H1 (cell line): ENCODE measurements at regions not wholly inside any gene's neighbourhood (a gene's known extent, or its start where the extent isn't known, plus 50 kb on each side); places are given as distances from the start of the nearest gene placed in this dataset.

Source experiments
- CTCF ChIA-PET: fragments of 300-600 bp; sonication (Branson Sonifier 250); formaldehyde crosslinking; loops from one replicate; lab custom pipeline; 2021; ENCODE audit not compliant: partially characterized antibody; lab: Charles Lee
- POLR2A ChIA-PET: fragments of 300-600 bp; sonication (Branson Sonifier 250); formaldehyde crosslinking; loops from one replicate; lab custom pipeline; 2021; ENCODE audit warnings: inconsistent platforms; ENCODE audit not compliant: partially characterized antibody; lab: Charles Lee
- DNase-seq, 2 experiments: peaks; one replicate each; pipeline versions ENCODE4 v3.0.0 to v3.0.0-alpha.2; 2010 to 2022; ENCODE audit warnings: low spot score in 2 of 2, low read depth in 1 of 2, mixed read lengths in 1 of 2
- FAIRE-seq: peaks from 2 replicates; lab custom pipeline; 2011; peaks lifted over from hg19 to GRCh38; lab: Jason Lieb, UNC
- H2AFZ ChIP-seq: 2 replicates; pipeline ENCODE4 v1.8.1; 2012; ENCODE audit warnings: low read length, inconsistent platforms
- H2AK5ac ChIP-seq: 2 replicates; pipeline ENCODE4 v1.6.1; 2013; ENCODE audit warnings: low read depth, low read length
- H2BK120ac ChIP-seq: replicated peaks from 2 replicates; pipeline ENCODE3; 2013; ENCODE audit warnings: low read depth, low read length, inconsistent platforms
- H2BK12ac ChIP-seq: 2 replicates; pipeline ENCODE4 v1.6.1; 2013; ENCODE audit warnings: low read depth, low read length
- H2BK15ac ChIP-seq: 2 replicates; pipeline ENCODE4 v1.6.1; 2013; ENCODE audit warnings: low read length
- H2BK20ac ChIP-seq: 2 replicates; pipeline ENCODE4 v1.6.1; 2013; ENCODE audit warnings: low read length
- H2BK5ac ChIP-seq: 2 replicates; pipeline ENCODE4 v1.6.1; 2013; ENCODE audit warnings: low read depth, low read length
- H3K14ac ChIP-seq: 2 replicates; pipeline ENCODE4 v1.6.1; 2013; ENCODE audit warnings: inconsistent platforms; ENCODE audit not compliant: insufficient read length
- H3K18ac ChIP-seq: 2 replicates; pipeline ENCODE4 v1.6.1; 2013; ENCODE audit warnings: low read length; ENCODE audit errors: extremely low read depth
- H3K23ac ChIP-seq: 2 replicates; pipeline ENCODE4 v1.6.1; 2013; ENCODE audit warnings: inconsistent platforms; ENCODE audit not compliant: insufficient read length
- H3K23me2 ChIP-seq: 2 replicates; pipeline ENCODE4 v1.6.1; 2013; ENCODE audit warnings: low read depth, low read length
- H3K27ac ChIP-seq: 2 replicates; pipeline ENCODE4 v1.6.1; 2011; ENCODE audit warnings: low read depth, low read length, inconsistent platforms
- H3K27me3 ChIP-seq, 4 experiments: replicated peaks in 1 of 4; 1 replicate in 1 of 4; 2 replicates in 3 of 4; pipeline versions ENCODE4 v1.6.1 to v1.8.1; 2011 to 2013; ENCODE audit warnings: low read length in 3 of 4, mild to moderate bottlenecking in 3 of 4, inconsistent platforms in 2 of 4, mixed read lengths in 2 of 4, moderate library complexity in 1 of 4; ENCODE audit not compliant: control insufficient read depth in 3 of 4, insufficient read depth in 3 of 4; ENCODE audit errors: extremely low read depth in 1 of 4
- H3K36me3 ChIP-seq, 4 experiments: 2 replicates each; pipeline versions ENCODE4 v1.6.1 to v1.8.1; 2011 to 2013; ENCODE audit warnings: mild to moderate bottlenecking in 4 of 4, low read length in 3 of 4, moderate library complexity in 2 of 4, control low read depth in 1 of 4, inconsistent platforms in 1 of 4; ENCODE audit not compliant: insufficient read depth in 4 of 4, control insufficient read depth in 2 of 4
- H3K4ac ChIP-seq: replicated peaks from 2 replicates; pipeline ENCODE3; 2013; ENCODE audit warnings: low read length, low read depth, mixed read lengths, inconsistent platforms; ENCODE audit not compliant: insufficient read length
- H3K4me1 ChIP-seq, 4 experiments: replicated peaks in 1 of 4; 1 replicate in 1 of 4; 2 replicates in 3 of 4; pipeline versions ENCODE4 v1.6.1 to v1.8.1; 2011 to 2013; ENCODE audit warnings: low read length in 3 of 4, inconsistent platforms in 2 of 4, mixed read lengths in 1 of 4; ENCODE audit not compliant: insufficient read depth in 4 of 4, control insufficient read depth in 3 of 4
- H3K4me2 ChIP-seq, 2 experiments: 2 replicates each; pipeline versions ENCODE4 v1.6.1 to v1.8.1; 2011 to 2013; ENCODE audit warnings: low read depth in 2 of 2, low read length in 2 of 2, control low read depth in 1 of 2, inconsistent platforms in 1 of 2, mild to moderate bottlenecking in 1 of 2; ENCODE audit not compliant: insufficient read depth in 1 of 2
- H3K4me3 ChIP-seq, 4 experiments: fragments of 200-600, 300-600 bp in 1 of 4; sonication (generic), shearing (Covaris generic), sonication (Bioruptor Twin) in 1 of 4; 2 replicates each; pipeline versions ENCODE4 v1.5.1 to v1.8.1; 2011 to 2016; ENCODE audit warnings: low read length in 4 of 4, low read depth in 3 of 4, control low read depth in 2 of 4, inconsistent platforms in 2 of 4, mild to moderate bottlenecking in 2 of 4, mixed read lengths in 1 of 4, moderate library complexity in 1 of 4; ENCODE audit not compliant: insufficient read depth in 2 of 4; ENCODE audit errors: extremely low read depth in 1 of 4
- H3K56ac ChIP-seq: replicated peaks from 2 replicates; pipeline ENCODE3; 2013; ENCODE audit warnings: low read depth, mild to moderate bottlenecking, mixed read lengths, low read length, inconsistent platforms; ENCODE audit not compliant: insufficient read length
- H3K79me1 ChIP-seq: 2 replicates; pipeline ENCODE4 v1.6.1; 2013; ENCODE audit warnings: low read depth, low read length, control low read depth
- H3K79me2 ChIP-seq, 2 experiments: 2 replicates each; pipeline versions ENCODE4 v1.6.1 to v1.8.1; 2012 to 2013; ENCODE audit warnings: low read length in 2 of 2, mild to moderate bottlenecking in 2 of 2, inconsistent platforms in 1 of 2; ENCODE audit not compliant: insufficient read depth in 2 of 2, control insufficient read depth in 1 of 2
- H3K9ac ChIP-seq, 4 experiments: replicated peaks in 1 of 4; 1 replicate in 1 of 4; 2 replicates in 3 of 4; pipeline versions ENCODE4 v1.6.1 to v1.8.1; 2011 to 2013; ENCODE audit warnings: low read depth in 3 of 4, low read length in 3 of 4, control low read depth in 2 of 4, mild to moderate bottlenecking in 2 of 4, moderate library complexity in 2 of 4, inconsistent platforms in 1 of 4; ENCODE audit errors: extremely low read depth in 1 of 4
- H3K9me3 ChIP-seq, 2 experiments: 2 replicates each; pipeline versions ENCODE4 v1.6.1 to v1.8.1; 2012 to 2013; ENCODE audit warnings: mild to moderate bottlenecking in 2 of 2, moderate library complexity in 2 of 2, control low read depth in 1 of 2, inconsistent platforms in 1 of 2, low read depth in 1 of 2, low read length in 1 of 2, mixed read lengths in 1 of 2; ENCODE audit not compliant: insufficient read depth in 2 of 2
- H4K20me1 ChIP-seq, 2 experiments: replicated peaks in 1 of 2; 2 replicates each; pipeline versions ENCODE3 to v1.8.1; 2011 to 2013; ENCODE audit warnings: inconsistent platforms in 2 of 2, low read length in 2 of 2, mild to moderate bottlenecking in 1 of 2; ENCODE audit not compliant: insufficient read depth in 2 of 2, control insufficient read depth in 1 of 2
- H4K5ac ChIP-seq: 2 replicates; pipeline ENCODE4 v1.6.1; 2013; ENCODE audit warnings: low read length, low read depth, mixed read lengths, inconsistent platforms; ENCODE audit not compliant: insufficient read length
- H4K8ac ChIP-seq: 2 replicates; pipeline ENCODE4 v1.8.0; 2013; ENCODE audit warnings: mild to moderate bottlenecking, moderate library complexity, low read length, inconsistent platforms; ENCODE audit not compliant: insufficient read depth; ENCODE audit errors: extremely low read depth
- H4K91ac ChIP-seq: replicated peaks from 2 replicates; pipeline ENCODE3; 2013; ENCODE audit warnings: low read length, mixed read lengths, inconsistent platforms; ENCODE audit not compliant: insufficient read length
- CHD1 ChIP-seq: IDR thresholded peaks from 2 replicates; pipeline ENCODE4 v1.6.1; 2012; ENCODE audit warnings: low read depth, low read length, improper control_type of control experiment
- NANOG ChIP-seq: IDR thresholded peaks from 2 replicates; pipeline ENCODE4 v1.6.1; 2011; ENCODE audit warnings: low read length, low read depth, mild to moderate bottlenecking, inconsistent platforms; ENCODE audit not compliant: insufficient read depth, poor library complexity, severe bottlenecking
- NRF1 ChIP-seq: IDR thresholded peaks from 2 replicates; pipeline ENCODE4 v1.6.1; 2011; ENCODE audit warnings: mild to moderate bottlenecking, low read depth, low read length, improper control_type of control experiment
- POLR2A ChIP-seq, 2 experiments: IDR thresholded peaks; 1 replicate in 1 of 2; 2 replicates in 1 of 2; pipeline ENCODE4 v1.6.1; 2011; ENCODE audit warnings: low read depth in 2 of 2, low read length in 2 of 2, mild to moderate bottlenecking in 2 of 2; ENCODE audit errors: control extremely low read depth in 1 of 2
- WGBS, 2 experiments: shearing (Covaris generic) in 1 of 2; methylation state at CpG; one replicate each; pipeline versions ENCODE4 v1.1.6 to v1.1.7; 2013 to 2015; ENCODE audit warnings: low lambda C conversion rate in 2 of 2, mixed read lengths in 2 of 2, inconsistent platforms in 1 of 2, low coverage in 1 of 2, missing lambda C conversion rate in 1 of 2; ENCODE audit not compliant: insufficient replicate concordance in 2 of 2, insufficient coverage in 1 of 2, insufficient read length in 1 of 2; ENCODE audit errors: extremely low coverage in 1 of 2, missing lambda C conversion rate in 1 of 2; 5-methylcytosine and 5-hydroxymethylcytosine counted together
- TF ChIP-seq, protein P1 (sequence below), 3 experiments: IDR thresholded peaks; 1 replicate in 2 of 3; 2 replicates in 1 of 3; pipeline versions ENCODE4 v1.5.1 to v1.6.1; 2011; ENCODE audit warnings: low read length in 3 of 3, mild to moderate bottlenecking in 3 of 3, inconsistent platforms in 2 of 3, low read depth in 1 of 3, moderate library complexity in 1 of 3; ENCODE audit not compliant: insufficient read depth in 1 of 3; ENCODE audit errors: control extremely low read depth in 1 of 3

DNA sequence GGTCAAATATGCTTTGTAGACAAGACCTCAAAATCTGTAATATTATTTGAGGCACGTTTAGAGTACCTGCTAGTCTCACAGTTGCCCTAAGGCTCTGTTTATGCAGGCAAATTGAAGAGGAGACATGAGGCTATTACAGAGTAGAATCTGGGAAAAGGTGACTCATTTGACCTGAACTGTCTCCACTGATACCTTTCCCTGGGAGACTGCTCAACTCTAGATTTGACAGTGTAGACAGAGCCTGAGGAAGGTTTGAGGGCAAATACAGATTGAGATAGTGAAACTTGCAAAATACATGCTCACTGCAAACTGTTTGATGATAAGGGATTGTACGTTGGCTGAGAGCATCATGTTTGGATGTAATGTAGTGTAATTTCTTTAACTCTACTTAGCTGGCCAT lies 1266.6 kb upstream of the CDH8 start:
- H4K5ac ChIP-seq = no peak overlapping the region
- no peak overlapping the region for H3K56ac ChIP-seq
- H4K8ac ChIP-seq = no peak overlapping the region
- H3K4me1 ChIP-seq = peaks cover 2 to 10% (median 3%) of the 10 kb centered on the region in 4 experiments; a peak in 2 of 7 replicates
- H2BK5ac ChIP-seq = no peak overlapping the region
- H3K4me2 ChIP-seq = no peak overlapping the region
- H3K4ac ChIP-seq = no peak overlapping the region
- no peaks in the 10 kb centered on the region for H3K79me1 ChIP-seq
- POLR2A ChIA-PET = no interaction called here
- H3K14ac ChIP-seq = no peak overlapping the region
- H3K23me2 ChIP-seq = 0 out of 2 replicates have a peak, but pooled peaks cover 2% of the 10 kb centered on the region
- H2AFZ ChIP-seq = no peak overlapping the region
- H2BK20ac ChIP-seq = no peak overlapping the region
- H2BK120ac ChIP-seq = no peak overlapping the region
- H3K9me3 ChIP-seq = no peaks in the 10 kb centered on the region; a peak in 1 of 4 replicates
- H3K79me2 ChIP-seq = no peaks in the 10 kb centered on the region
- no peak overlapping the region for H3K18ac ChIP-seq
- no peak overlapping the region for H3K27ac ChIP-seq
- no peak overlapping the region for H3K4me3 ChIP-seq
- no peaks in the 10 kb centered on the region for H3K27me3 ChIP-seq
- H4K20me1 ChIP-seq = no peaks in the 10 kb centered on the region
- WGBS, 2 experiments = 77% methylated on average over 2 of the region's 2 CpGs; no CpG with 5 or more reads in 1 of the 2 experiments
- TF ChIP-seq POLR2A (IDR thresholded peaks at IDR 0.05; ENCODE audit: control extremely low read depth in 1 of 2, low read depth in 2 of 2, low read length in 2 of 2) (no peak), NRF1 (no peak), NANOG (no peak), CHD1 (no peak)
- TF ChIP-seq, protein P1, sequence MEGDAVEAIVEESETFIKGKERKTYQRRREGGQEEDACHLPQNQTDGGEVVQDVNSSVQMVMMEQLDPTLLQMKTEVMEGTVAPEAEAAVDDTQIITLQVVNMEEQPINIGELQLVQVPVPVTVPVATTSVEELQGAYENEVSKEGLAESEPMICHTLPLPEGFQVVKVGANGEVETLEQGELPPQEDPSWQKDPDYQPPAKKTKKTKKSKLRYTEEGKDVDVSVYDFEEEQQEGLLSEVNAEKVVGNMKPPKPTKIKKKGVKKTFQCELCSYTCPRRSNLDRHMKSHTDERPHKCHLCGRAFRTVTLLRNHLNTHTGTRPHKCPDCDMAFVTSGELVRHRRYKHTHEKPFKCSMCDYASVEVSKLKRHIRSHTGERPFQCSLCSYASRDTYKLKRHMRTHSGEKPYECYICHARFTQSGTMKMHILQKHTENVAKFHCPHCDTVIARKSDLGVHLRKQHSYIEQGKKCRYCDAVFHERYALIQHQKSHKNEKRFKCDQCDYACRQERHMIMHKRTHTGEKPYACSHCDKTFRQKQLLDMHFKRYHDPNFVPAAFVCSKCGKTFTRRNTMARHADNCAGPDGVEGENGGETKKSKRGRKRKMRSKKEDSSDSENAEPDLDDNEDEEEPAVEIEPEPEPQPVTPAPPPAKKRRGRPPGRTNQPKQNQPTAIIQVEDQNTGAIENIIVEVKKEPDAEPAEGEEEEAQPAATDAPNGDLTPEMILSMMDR (IDR thresholded peaks at IDR 0.05; ENCODE audit: control extremely low read depth in 1 of 3, insufficient read depth in 1 of 3, low read depth in 1 of 3, low read length in 3 of 3) = no peak
- H3K36me3 ChIP-seq = no peaks in the 10 kb centered on the region
- H4K91ac ChIP-seq = no peak overlapping the region
- CTCF ChIA-PET = no interaction called here
- H3K9ac ChIP-seq = no peak overlapping the region
- FAIRE-seq = no peak
- no peak overlapping the region for H2BK12ac ChIP-seq
- no peak overlapping the region for H2AK5ac ChIP-seq
- DNase-seq = no peak
- no peak overlapping the region for H2BK15ac ChIP-seq
- H3K23ac ChIP-seq = no peak overlapping the region
